Right atrium auricular region (tissue), 2 donors: ENCODE measurements at regions not wholly inside any gene's neighbourhood (a gene's known extent, or its start where the extent isn't known, plus 50 kb on each side); places are given as distances from the start of the nearest gene placed in this dataset.

ENCODE experiments used
- DNase-seq: peaks from one replicate; pipeline ENCODE4 v3.0.0-alpha.2; 2019; ENCODE audit warnings: low spot score
- H3K27ac ChIP-seq, 2 donors: fragments of 200-600 bp; sonication (generic); 1 replicate in 1 of 2; 2 replicates in 1 of 2; pipeline ENCODE4 v1.5.1; 2016 to 2019
- H3K27me3 ChIP-seq, 2 donors: fragments of 200-600 bp; sonication (generic); one replicate each; pipeline versions ENCODE4 v1.5.1 to v1.6.0; 2017 to 2019
- H3K36me3 ChIP-seq: fragments of 200-600 bp; sonication (generic); one replicate; pipeline ENCODE4 v1.5.1; 2016
- H3K4me1 ChIP-seq, 2 donors: fragments of 200-600 bp; sonication (generic); one replicate each; pipeline versions ENCODE4 v1.5.1 to v1.6.0; 2017 to 2019
- H3K4me3 ChIP-seq, 2 donors: fragments of 200-600 bp; sonication (generic); 1 replicate in 1 of 2; 2 replicates in 1 of 2; pipeline ENCODE4 v1.5.1; 2017 to 2019; ENCODE audit warnings: mild to moderate bottlenecking in 1 of 2, moderate library complexity in 1 of 2
- H3K9me3 ChIP-seq, 2 donors: fragments of 200-600 bp; sonication (generic); one replicate each; pipeline ENCODE4 v1.5.1; 2019
- CTCF ChIP-seq, 2 donors: fragments of 200-600 bp; sonication (generic); IDR thresholded peaks; one replicate each; pipeline ENCODE4 v1.5.1; 2019; ENCODE audit warnings: antibody characterized with exemption in 2 of 2

DNA sequence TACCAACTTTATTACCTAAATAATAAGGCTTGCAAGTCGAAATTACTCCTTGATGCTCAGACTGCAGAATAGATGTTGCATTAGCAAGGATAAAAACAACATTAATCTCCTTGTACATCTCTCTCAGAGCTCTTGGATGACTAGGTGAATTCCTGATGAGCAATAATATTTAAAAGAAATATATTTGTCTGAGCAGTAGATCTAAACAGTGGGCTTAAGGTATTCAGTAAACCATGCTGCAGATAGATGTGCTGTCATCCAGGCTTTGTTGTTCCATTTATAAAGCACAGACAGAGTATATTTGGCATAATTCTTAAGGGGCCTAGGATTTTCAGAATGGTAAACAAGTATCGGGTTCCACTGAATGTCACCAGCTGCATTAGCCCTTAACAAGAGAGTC, 257.1 kb downstream of the TUSC7 start:
- Histone ChIP-seq H3K4me3 (no peak overlapping the region), H3K27me3 (no peaks in the 10 kb centered on the region), H3K4me1 (no peaks in the 10 kb centered on the region), H3K9me3 (no peaks in the 10 kb centered on the region), H3K27ac (no peak overlapping the region), H3K36me3 (no peaks in the 10 kb centered on the region)
- TF ChIP-seq CTCF (IDR thresholded peaks at IDR 0.05) = no peak
- no peak for DNase-seq

GRCh38 chr3:116969135-116969534, 259.6 kb downstream of the TUSC7 start:
- Histone ChIP-seq H3K9me3 (no peaks in the 10 kb centered on the region), H3K4me1 (no peaks in the 10 kb centered on the region), H3K36me3 (no peaks in the 10 kb centered on the region), H3K27ac (no peak overlapping the region), H3K27me3 (no peaks in the 10 kb centered on the region), H3K4me3 (no peak overlapping the region)
- no peak for DNase-seq
- no peak for TF ChIP-seq CTCF (IDR thresholded peaks at IDR 0.05)

GRCh38 chr3:116969646-116970045, 260.1 kb downstream of the TUSC7 start:
- H3K4me3 ChIP-seq = no peak overlapping the region
- no peaks in the 10 kb centered on the region for H3K4me1 ChIP-seq
- no peaks in the 10 kb centered on the region for H3K9me3 ChIP-seq
- DNase-seq = no peak
- no peak for TF ChIP-seq CTCF (IDR thresholded peaks at IDR 0.05)
- no peak overlapping the region for H3K27ac ChIP-seq
- no peaks in the 10 kb centered on the region for H3K36me3 ChIP-seq
- no peaks in the 10 kb centered on the region for H3K27me3 ChIP-seq

GRCh38 chr3:116971531-116971930, 262.0 kb downstream of the TUSC7 start:
- no peak overlapping the region for H3K27ac ChIP-seq
- no peak for TF ChIP-seq CTCF (IDR thresholded peaks at IDR 0.05)
- no peak for DNase-seq
- no peak overlapping the region for H3K4me3 ChIP-seq
- no peaks in the 10 kb centered on the region for H3K4me1 ChIP-seq
- H3K36me3 ChIP-seq = no peaks in the 10 kb centered on the region
- no peaks in the 10 kb centered on the region for H3K9me3 ChIP-seq
- no peaks in the 10 kb centered on the region for H3K27me3 ChIP-seq

DNA sequence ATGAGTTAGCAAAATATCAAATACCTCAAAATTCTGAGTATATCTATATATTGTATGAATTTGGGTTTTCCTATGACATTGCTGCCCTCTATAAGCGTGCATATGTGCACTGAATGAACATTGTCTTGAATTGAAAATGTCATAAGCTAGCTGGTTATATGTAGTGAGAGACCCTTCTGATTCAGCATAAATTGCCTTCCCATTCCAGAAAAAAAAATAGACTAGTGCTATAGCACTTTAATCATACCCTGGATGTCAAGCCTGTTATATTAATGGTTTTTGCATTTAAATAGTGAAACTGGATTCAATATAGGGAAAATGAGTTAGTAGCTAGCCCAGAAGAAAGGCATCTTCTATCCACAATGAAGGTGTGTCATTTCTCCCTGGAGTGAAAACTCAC, 265.1 kb downstream of the TUSC7 start:
- DNase-seq = no peak
- Histone ChIP-seq H3K27ac (no peak overlapping the region), H3K4me3 (no peak overlapping the region), H3K27me3 (no peaks in the 10 kb centered on the region), H3K9me3 (no peaks in the 10 kb centered on the region), H3K36me3 (no peaks in the 10 kb centered on the region), H3K4me1 (no peaks in the 10 kb centered on the region)
- no peak for TF ChIP-seq CTCF (IDR thresholded peaks at IDR 0.05)

GRCh38 chr3:116977441-116977840, 267.9 kb downstream of the TUSC7 start:
- no peak overlapping the region for H3K4me3 ChIP-seq
- H3K4me1 ChIP-seq = no peaks in the 10 kb centered on the region
- no peak for TF ChIP-seq CTCF (IDR thresholded peaks at IDR 0.05)
- H3K36me3 ChIP-seq = no peaks in the 10 kb centered on the region
- H3K27me3 ChIP-seq = no peaks in the 10 kb centered on the region
- DNase-seq = no peak
- H3K9me3 ChIP-seq = no peaks in the 10 kb centered on the region
- H3K27ac ChIP-seq = no peak overlapping the region
